ENCODE measurements at regions not wholly inside any gene's neighbourhood (a gene's known extent, or its start where the extent isn't known, plus 50 kb on each side); places are given as distances from the start of the nearest gene placed in this dataset.

- POLR2A ChIA-PET (ENCODE audit: unreplicated experiment) = no interaction called here
- H2AK5ac ChIP-seq (ENCODE audit: low read depth, low read length) = no peak overlapping the region
Observed at GRCh38 chr4:138672393-138672976, 343.1 kb upstream of the NOCT start.

More at GRCh38 chr4:138672393-138672976, 343.1 kb upstream of the NOCT start:
- dilution Hi-C loops (cut with HindIII; ENCODE audit: low sequenced_read_pairs, unreplicated experiment) (no loop called here), in situ Hi-C loops (cut with MboI; ENCODE audit: low sequenced_read_pairs) (no loop called here), intact Hi-C loops (cut with micrococcal nuclease) (no loop called here)
- Histone ChIP-seq H3K56ac (ENCODE audit: extremely low read depth, insufficient read depth, low read length) (no peak overlapping the region), H2AFZ (replicated peaks; ENCODE audit: low read length, poor library complexity) (peak overlapping the region; percentile 36), H2BK20ac (ENCODE audit: low read depth, low read length) (peak overlapping the region; percentile 64), H3K36me3 (ENCODE audit: control insufficient read depth, insufficient read depth, low read length) (no peaks in the 10 kb centered on the region), H3K27me3 (ENCODE audit: control insufficient read depth, insufficient read depth, low read length) (no peaks in the 10 kb centered on the region), H2BK5ac (ENCODE audit: low read depth, low read length, poor library complexity, severe bottlenecking) (no peak overlapping the region), H3K4me3 (ENCODE audit: insufficient read depth, low read depth, low read length) (no peak overlapping the region), H3K4ac (ENCODE audit: low read depth, low read length) (peak overlapping the region; percentile 51; the same call in 1 of the 2 replicates), H3K4me1 (ENCODE audit: control insufficient read depth, insufficient read depth, low read length) (peaks cover 11% of the 10 kb centered on the region), H4K20me1 (ENCODE audit: insufficient read depth, low read length) (no peaks in the 10 kb centered on the region), H4K8ac (ENCODE audit: low read depth in 2 of 2, low read length in 2 of 2) (peak overlapping the region in 1 of 2 experiments; percentile 17; a peak in 1 of 4 replicates), H2BK120ac (ENCODE audit: low read depth, low read length) (peak overlapping the region; percentile 50), H3K9ac (ENCODE audit: low read depth, low read length) (no peak overlapping the region), H3K23ac (ENCODE audit: low read depth, low read length) (no peak overlapping the region), H2AK9ac (replicated peaks; ENCODE audit: low read depth, low read length, poor library complexity) (no peak overlapping the region), H3K14ac (replicated peaks; ENCODE audit: low read depth, low read length) (no peak overlapping the region), H3K9me1 (ENCODE audit: insufficient read depth, low read length) (peaks cover 7% of the 10 kb centered on the region; the same call in 1 of the 2 replicates), H3K79me1 (ENCODE audit: low read depth in 1 of 2, low read length in 2 of 2) (no peaks in the 10 kb centered on the region), H4K5ac (ENCODE audit: low read depth, low read length) (no peak overlapping the region), H3K18ac (ENCODE audit: low read depth, low read length) (no peak overlapping the region), H3K4me2 (ENCODE audit: low read depth, low read length) (no peak overlapping the region), H4K91ac (ENCODE audit: insufficient read depth, low read depth, low read length) (peak overlapping the region; percentile 2; the same call in 1 of the 2 replicates), H3K9me3 (ENCODE audit: control insufficient read depth, insufficient read depth, low read length) (no peaks in the 10 kb centered on the region), H3K27ac (ENCODE audit: insufficient read depth, low read length) (no peak overlapping the region), H2BK15ac (ENCODE audit: low read depth, low read length) (no peak overlapping the region)
- no TSS peak for BruUV-seq (replicated peaks)
- ATAC-seq (ENCODE audit: low read depth) (no peak), DNase-seq (no peak)
- no peak for TF ChIP-seq ELK1 (IDR thresholded peaks at IDR 0.05; ENCODE audit: borderline replicate concordance, low read depth, low read length)
- TF ChIP-seq CHD1 (IDR thresholded peaks at IDR 0.05; ENCODE audit: low read depth, low read length) = no peak
- TF ChIP-seq MAFK (IDR thresholded peaks at IDR 0.05; ENCODE audit: low read depth, low read length) = no peak
- TF ChIP-seq POLR2A (IDR thresholded peaks at IDR 0.05; ENCODE audit: low read depth, low read length) = no peak
- TF ChIP-seq RCOR1 (IDR thresholded peaks at IDR 0.05; ENCODE audit: insufficient replicate concordance, low read length) = no peak
- no peak for TF ChIP-seq MAZ (IDR thresholded peaks at IDR 0.05; ENCODE audit: borderline replicate concordance, low read depth, low read length)
- TF ChIP-seq CEBPB (IDR thresholded peaks at IDR 0.05; ENCODE audit: low read depth, low read length) = no peak
- no peak for TF ChIP-seq BHLHE40 (IDR thresholded peaks at IDR 0.05; ENCODE audit: low read depth, low read length)
- no peak for TF ChIP-seq USF2 (IDR thresholded peaks at IDR 0.05; ENCODE audit: low read depth, low read length)
- WGBS, 2 experiments (ENCODE audit: extremely low coverage in 2 of 2, insufficient read length in 1 of 2) = no CpG with 5 or more reads among the region's 9 CpGs
- CTCF ChIA-PET = no interaction called here
